ENCODE measurements at regions not wholly inside any gene's neighbourhood (a gene's known extent, or its start where the extent isn't known, plus 50 kb on each side); places are given as distances from the start of the nearest gene placed in this dataset.

DNA sequence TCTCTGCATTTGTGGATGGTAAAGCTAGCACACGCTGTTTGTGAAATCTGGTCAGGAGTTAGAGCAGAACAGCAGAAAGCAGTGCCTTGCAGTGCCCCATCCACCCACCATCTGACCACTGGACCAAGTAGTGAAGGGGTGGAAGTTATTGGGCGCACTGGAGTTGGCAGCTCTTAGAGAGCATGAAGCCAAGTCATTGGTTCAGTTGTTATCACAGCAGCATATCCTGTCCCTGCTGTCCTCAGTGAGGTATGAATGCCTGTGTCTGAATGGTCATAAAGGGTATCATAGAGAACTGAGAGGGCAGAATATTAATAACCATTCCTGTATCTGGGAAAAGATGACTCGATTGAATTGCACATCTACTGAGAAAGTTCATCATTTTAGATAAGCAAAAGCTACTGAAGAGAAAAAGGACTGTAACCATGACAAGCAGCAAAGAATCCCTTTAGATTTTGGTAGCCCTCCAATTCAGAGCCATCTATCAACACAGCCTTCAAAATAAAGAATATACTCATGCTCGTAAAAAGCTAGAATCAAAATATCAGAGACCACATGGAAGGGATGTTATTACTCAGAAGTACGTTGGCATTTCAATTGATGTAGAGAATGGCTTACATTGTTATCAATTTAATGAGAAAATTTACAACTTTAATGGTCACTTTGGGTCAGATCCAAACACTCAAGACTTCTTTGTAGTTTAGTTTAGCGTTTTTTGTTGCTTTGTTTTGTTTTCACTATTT lies 919.0 kb downstream of the EFNB2 start:
- no peak for DNase-seq (ENCODE audit: low spot score)
- H3K27me3 ChIP-seq = no peaks in the 10 kb centered on the region
- H3K4me3 ChIP-seq = no peak overlapping the region
- H3K27ac ChIP-seq = no peak overlapping the region
- no peaks in the 10 kb centered on the region for H3K9me3 ChIP-seq
- TF ChIP-seq, protein P1, sequence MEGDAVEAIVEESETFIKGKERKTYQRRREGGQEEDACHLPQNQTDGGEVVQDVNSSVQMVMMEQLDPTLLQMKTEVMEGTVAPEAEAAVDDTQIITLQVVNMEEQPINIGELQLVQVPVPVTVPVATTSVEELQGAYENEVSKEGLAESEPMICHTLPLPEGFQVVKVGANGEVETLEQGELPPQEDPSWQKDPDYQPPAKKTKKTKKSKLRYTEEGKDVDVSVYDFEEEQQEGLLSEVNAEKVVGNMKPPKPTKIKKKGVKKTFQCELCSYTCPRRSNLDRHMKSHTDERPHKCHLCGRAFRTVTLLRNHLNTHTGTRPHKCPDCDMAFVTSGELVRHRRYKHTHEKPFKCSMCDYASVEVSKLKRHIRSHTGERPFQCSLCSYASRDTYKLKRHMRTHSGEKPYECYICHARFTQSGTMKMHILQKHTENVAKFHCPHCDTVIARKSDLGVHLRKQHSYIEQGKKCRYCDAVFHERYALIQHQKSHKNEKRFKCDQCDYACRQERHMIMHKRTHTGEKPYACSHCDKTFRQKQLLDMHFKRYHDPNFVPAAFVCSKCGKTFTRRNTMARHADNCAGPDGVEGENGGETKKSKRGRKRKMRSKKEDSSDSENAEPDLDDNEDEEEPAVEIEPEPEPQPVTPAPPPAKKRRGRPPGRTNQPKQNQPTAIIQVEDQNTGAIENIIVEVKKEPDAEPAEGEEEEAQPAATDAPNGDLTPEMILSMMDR (IDR thresholded peaks at IDR 0.05) = no peak
- no peaks in the 10 kb centered on the region for H3K4me1 ChIP-seq
- no peaks in the 10 kb centered on the region for H3K36me3 ChIP-seq

DNA sequence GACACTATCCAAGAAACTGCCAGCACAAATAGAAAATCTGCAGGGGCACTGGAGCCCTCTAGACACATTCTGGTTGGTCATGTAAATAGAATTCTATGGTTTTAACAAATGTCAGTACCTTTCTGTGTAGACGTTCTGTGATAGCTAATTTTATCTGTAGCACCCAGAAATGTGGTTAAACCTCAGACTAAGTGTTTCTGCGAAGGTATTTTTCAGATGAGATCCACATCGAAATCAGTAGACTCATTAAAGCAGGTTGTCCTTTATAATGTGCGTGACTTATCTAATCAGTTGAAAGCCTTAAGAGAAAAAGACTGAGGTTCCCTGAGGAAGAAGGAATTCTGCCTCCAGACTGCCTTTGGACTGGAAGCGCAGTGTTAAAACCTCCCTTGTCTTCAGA lies 922.9 kb downstream of the EFNB2 start:
- DNase-seq (ENCODE audit: low spot score) = no peak
- H3K9me3 ChIP-seq = no peaks in the 10 kb centered on the region
- H3K4me3 ChIP-seq = no peak overlapping the region
- TF ChIP-seq, protein P1 (IDR thresholded peaks at IDR 0.05) = no peak
- no peaks in the 10 kb centered on the region for H3K4me1 ChIP-seq
- H3K36me3 ChIP-seq = no peaks in the 10 kb centered on the region
- no peak overlapping the region for H3K27ac ChIP-seq
- H3K27me3 ChIP-seq = no peaks in the 10 kb centered on the region

DNA sequence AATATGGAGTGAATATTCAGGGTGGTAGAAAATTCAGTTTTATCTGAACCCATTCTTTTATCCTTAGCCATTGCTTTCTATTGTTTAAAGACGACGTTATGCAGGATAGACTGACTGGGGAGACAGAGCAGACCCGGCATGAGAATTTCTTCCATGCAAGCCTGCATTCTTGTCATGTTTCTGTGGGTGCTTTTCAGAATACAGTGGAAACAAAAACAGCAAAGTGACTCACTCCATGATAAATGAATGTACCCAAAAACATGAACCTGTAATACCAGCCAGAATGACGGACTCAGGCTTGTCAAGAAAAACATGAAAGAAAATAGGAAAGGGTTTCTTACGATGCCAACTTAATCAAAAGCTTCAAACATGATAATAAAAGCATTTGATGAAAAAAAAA lies 924.0 kb downstream of the EFNB2 start:
- TF ChIP-seq, protein P1 (IDR thresholded peaks at IDR 0.05) = no peak
- Histone ChIP-seq H3K27ac (no peak overlapping the region), H3K4me3 (no peak overlapping the region), H3K9me3 (no peaks in the 10 kb centered on the region), H3K27me3 (no peaks in the 10 kb centered on the region), H3K4me1 (no peaks in the 10 kb centered on the region), H3K36me3 (no peaks in the 10 kb centered on the region)
- no peak for DNase-seq (ENCODE audit: low spot score)

DNA sequence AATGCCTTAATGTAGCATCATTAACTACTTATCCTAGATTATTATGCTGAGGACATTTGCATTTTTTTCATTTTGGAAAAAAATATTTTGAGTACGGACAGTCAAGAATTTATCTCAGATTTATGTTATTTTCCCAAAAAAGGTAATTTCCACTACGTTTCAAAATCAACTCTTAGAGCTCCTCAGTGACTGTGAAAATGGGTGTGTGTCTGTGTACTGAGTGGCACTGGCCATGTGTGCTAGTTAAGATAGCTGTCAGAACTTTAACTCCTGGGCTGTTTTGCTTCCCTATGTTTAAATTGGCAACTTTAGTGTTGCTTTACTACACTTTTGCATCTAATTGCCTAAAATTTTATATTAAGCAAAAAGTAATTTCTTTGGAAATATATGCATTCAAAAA lies 927.4 kb downstream of the EFNB2 start:
- H3K9me3 ChIP-seq = no peaks in the 10 kb centered on the region
- no peak overlapping the region for H3K4me3 ChIP-seq
- DNase-seq (ENCODE audit: low spot score) = no peak
- H3K27me3 ChIP-seq = no peaks in the 10 kb centered on the region
- H3K27ac ChIP-seq = no peak overlapping the region
- no peaks in the 10 kb centered on the region for H3K4me1 ChIP-seq
- H3K36me3 ChIP-seq = no peaks in the 10 kb centered on the region
- TF ChIP-seq, protein P1 (IDR thresholded peaks at IDR 0.05) = no peak

DNA sequence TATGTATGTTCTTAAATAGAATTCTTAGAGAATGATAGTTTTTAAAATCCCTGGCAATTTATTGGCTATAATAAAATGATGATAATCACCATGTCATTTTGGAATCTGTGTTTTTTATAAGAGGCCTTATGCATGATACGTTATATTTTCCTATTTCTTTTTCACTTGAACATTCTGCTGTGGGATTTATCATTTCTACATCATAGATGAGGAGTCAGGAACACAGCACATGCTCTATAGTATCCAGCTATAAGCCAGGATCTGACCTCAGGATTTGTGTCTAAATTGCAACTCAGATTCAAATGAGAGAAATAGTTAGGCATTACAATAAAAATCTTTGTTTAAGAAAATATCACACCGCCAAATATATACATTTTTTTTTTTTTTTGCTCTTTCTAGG lies 928.0 kb downstream of the EFNB2 start:
- H3K4me1 ChIP-seq = no peaks in the 10 kb centered on the region
- DNase-seq (ENCODE audit: low spot score) = no peak
- H3K9me3 ChIP-seq = no peaks in the 10 kb centered on the region
- H3K27ac ChIP-seq = no peak overlapping the region
- H3K36me3 ChIP-seq = no peaks in the 10 kb centered on the region
- H3K27me3 ChIP-seq = no peaks in the 10 kb centered on the region
- no peak overlapping the region for H3K4me3 ChIP-seq
- TF ChIP-seq, protein P1 (IDR thresholded peaks at IDR 0.05) = no peak

DNA sequence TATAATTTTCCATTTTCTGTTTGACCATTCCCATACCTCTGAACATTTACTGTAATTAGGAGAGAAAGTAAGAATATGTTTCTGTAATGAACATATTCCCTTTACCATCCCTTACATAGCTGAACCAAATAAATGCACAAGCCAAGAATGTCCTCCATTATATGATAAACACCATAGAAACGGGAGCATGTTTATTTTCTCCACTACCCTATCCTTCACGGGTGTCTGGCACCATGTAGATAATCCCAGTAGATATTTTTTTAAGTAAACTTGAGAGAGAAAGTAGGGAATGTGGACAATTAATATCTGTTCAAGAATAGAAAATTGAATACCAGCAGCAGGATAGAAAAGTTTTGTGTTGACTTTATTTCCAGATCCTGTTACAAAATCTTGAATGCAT lies 928.4 kb downstream of the EFNB2 start:
- no peaks in the 10 kb centered on the region for H3K27me3 ChIP-seq

More for the DNA sequence above, 928.4 kb downstream of the EFNB2 start:
- TF ChIP-seq, protein P1 (IDR thresholded peaks at IDR 0.05) = no peak
- H3K9me3 ChIP-seq = no peaks in the 10 kb centered on the region
- no peak overlapping the region for H3K27ac ChIP-seq
- H3K4me1 ChIP-seq = no peaks in the 10 kb centered on the region
- H3K4me3 ChIP-seq = no peak overlapping the region
- DNase-seq (ENCODE audit: low spot score) = no peak
- H3K36me3 ChIP-seq = no peaks in the 10 kb centered on the region

Measured in right atrium auricular region (tissue), 2 donors.